Ascending aorta (tissue), 2 donors: ENCODE measurements at regions not wholly inside any gene's neighbourhood (a gene's known extent, or its start where the extent isn't known, plus 50 kb on each side); places are given as distances from the start of the nearest gene placed in this dataset.

Experiments used
- DNase-seq, 2 donors: peaks; one replicate each; pipeline ENCODE4 v3.0.0-alpha.2; 2019; ENCODE audit warnings: low spot score in 2 of 2
- H3K27ac ChIP-seq, 2 donors: fragments of 200-600 bp; sonication (generic); one replicate each; pipeline ENCODE4 v1.5.1; 2016 to 2017; ENCODE audit warnings: mild to moderate bottlenecking in 1 of 2
- H3K27me3 ChIP-seq: fragments of 200-600 bp; sonication (generic); one replicate; pipeline ENCODE4 v1.5.1; 2017
- H3K36me3 ChIP-seq, 2 donors: fragments of 200-600 bp; sonication (generic); one replicate each; pipeline ENCODE4 v1.5.1; 2016
- H3K4me1 ChIP-seq, 2 donors: fragments of 200-600 bp; sonication (generic); one replicate each; pipeline ENCODE4 v1.5.1; 2016 to 2017; ENCODE audit warnings: mild to moderate bottlenecking in 1 of 2
- H3K4me3 ChIP-seq, 2 donors: fragments of 200-600 bp; sonication (generic); one replicate each; pipeline ENCODE4 v1.5.1; 2016 to 2017; ENCODE audit warnings: mild to moderate bottlenecking in 1 of 2
- H3K9me3 ChIP-seq, 2 donors: fragments of 200-600 bp; sonication (generic); one replicate each; pipeline ENCODE4 v1.5.1; 2016
- intact Hi-C: fragments of 100-400 bp; cut with DNase I; formaldehyde crosslinking; loops from one replicate; pipeline ENCODE4 v1.15.1; 2023
- TF ChIP-seq, protein P1 (sequence below), 3 experiments: fragments of 200-600 bp in 2 of 3; fragments of 450-650 bp in 1 of 3; sonication (generic) in 2 of 3; IDR thresholded peaks; one replicate each; pipeline ENCODE4 v1.5.1; 2016 to 2019; ENCODE audit warnings: antibody characterized with exemption in 3 of 3, mild to moderate bottlenecking in 1 of 3, moderate library complexity in 1 of 3

- H3K4me3 ChIP-seq: no peak overlapping the region
- H3K36me3 ChIP-seq: no peaks in the 10 kb centered on the region
- H3K9me3 ChIP-seq: no peaks in the 10 kb centered on the region
- intact Hi-C loops: no loop called here
- TF ChIP-seq, protein P1, sequence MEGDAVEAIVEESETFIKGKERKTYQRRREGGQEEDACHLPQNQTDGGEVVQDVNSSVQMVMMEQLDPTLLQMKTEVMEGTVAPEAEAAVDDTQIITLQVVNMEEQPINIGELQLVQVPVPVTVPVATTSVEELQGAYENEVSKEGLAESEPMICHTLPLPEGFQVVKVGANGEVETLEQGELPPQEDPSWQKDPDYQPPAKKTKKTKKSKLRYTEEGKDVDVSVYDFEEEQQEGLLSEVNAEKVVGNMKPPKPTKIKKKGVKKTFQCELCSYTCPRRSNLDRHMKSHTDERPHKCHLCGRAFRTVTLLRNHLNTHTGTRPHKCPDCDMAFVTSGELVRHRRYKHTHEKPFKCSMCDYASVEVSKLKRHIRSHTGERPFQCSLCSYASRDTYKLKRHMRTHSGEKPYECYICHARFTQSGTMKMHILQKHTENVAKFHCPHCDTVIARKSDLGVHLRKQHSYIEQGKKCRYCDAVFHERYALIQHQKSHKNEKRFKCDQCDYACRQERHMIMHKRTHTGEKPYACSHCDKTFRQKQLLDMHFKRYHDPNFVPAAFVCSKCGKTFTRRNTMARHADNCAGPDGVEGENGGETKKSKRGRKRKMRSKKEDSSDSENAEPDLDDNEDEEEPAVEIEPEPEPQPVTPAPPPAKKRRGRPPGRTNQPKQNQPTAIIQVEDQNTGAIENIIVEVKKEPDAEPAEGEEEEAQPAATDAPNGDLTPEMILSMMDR (IDR thresholded peaks at IDR 0.05): no peak
- no peaks in the 10 kb centered on the region for H3K27me3 ChIP-seq
- no peak for DNase-seq
- no peaks in the 10 kb centered on the region for H3K4me1 ChIP-seq
- H3K27ac ChIP-seq: no peak overlapping the region
Observed at GRCh38 chr7:12957487-12957886, 270.1 kb downstream of the ARL4A start.

DNA sequence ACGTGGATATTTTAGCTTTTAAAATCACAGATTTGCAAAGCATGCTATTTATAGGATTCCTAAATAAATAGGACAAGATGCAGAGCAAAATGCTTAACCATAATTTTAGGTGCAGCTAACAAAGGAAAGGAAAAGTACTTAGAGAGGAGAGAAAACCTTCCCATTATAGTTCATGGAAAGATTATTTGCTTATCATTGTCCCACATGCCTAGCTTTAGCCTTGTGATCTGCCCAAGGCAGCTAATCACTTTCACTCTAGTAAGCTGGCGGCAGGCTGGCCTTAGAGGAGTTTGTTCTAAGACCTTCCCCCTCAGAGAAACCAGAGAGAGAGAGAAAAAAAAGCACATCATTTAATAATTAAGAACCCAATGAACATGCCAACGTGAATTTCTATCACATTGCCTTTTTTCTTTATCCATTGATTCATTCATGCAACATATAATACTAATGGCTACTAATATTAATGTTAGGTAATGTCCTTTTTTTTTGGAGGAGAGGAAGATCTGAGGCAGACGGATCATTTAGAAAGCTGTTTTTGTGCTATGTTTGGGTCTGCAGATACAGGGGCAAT lies 274.6 kb downstream of the ARL4A start:
- Histone ChIP-seq H3K27me3 (no peaks in the 10 kb centered on the region), H3K9me3 (no peaks in the 10 kb centered on the region), H3K4me3 (no peak overlapping the region), H3K27ac (no peak overlapping the region), H3K36me3 (no peaks in the 10 kb centered on the region), H3K4me1 (no peaks in the 10 kb centered on the region)
- no peak for DNase-seq
- TF ChIP-seq, protein P1 (IDR thresholded peaks at IDR 0.05): no peak
- intact Hi-C loops: no loop called here

DNA sequence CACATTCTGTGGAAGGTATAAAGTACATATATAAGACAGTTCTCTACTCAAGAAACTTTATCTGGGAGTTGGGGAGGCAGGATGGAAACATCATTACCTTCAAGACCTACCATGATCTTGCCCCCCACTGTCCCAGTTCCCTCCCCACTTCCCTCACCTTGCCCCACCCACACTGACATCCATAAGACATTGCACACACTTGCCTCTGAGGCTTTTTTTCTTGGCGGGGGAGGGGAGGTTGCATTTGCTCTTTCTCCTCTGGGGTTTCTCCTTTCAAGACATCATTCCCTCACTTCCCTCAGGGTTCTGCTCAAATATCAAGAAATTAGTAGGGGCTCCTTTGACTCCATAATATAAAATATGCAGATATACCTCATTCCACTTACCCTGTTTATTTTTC lies 276.0 kb downstream of the ARL4A start:
- no peaks in the 10 kb centered on the region for H3K4me1 ChIP-seq
- no peaks in the 10 kb centered on the region for H3K9me3 ChIP-seq
- H3K4me3 ChIP-seq: no peak overlapping the region
- no peaks in the 10 kb centered on the region for H3K36me3 ChIP-seq
- intact Hi-C loops: no loop called here
- H3K27me3 ChIP-seq: no peaks in the 10 kb centered on the region
- no peak for DNase-seq
- TF ChIP-seq, protein P1 (IDR thresholded peaks at IDR 0.05): no peak
- no peak overlapping the region for H3K27ac ChIP-seq

DNA sequence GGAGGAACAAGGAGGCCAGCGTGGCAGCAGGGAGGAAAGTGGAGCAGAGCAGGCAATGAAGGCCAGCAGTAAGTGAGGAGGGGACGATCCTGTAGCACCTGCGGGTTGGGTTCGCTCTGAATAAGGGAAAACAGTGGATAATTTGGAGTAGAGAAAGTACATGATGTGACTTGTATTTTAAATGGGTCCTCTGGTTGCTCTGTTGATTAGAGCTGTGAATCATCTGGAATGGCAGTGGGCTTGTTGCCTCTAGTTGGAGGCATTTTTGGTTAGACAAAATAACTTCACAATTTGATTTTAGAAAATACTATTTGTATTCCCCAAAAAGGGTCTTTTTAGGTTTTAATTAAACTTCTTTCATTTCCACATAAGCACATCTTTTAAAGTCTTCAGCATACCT lies 277.4 kb downstream of the ARL4A start:
- H3K27me3 ChIP-seq: no peaks in the 10 kb centered on the region
- TF ChIP-seq, protein P1 (IDR thresholded peaks at IDR 0.05): no peak
- H3K27ac ChIP-seq: no peak overlapping the region
- no peaks in the 10 kb centered on the region for H3K36me3 ChIP-seq
- no peaks in the 10 kb centered on the region for H3K4me1 ChIP-seq
- intact Hi-C loops: no loop called here
- no peaks in the 10 kb centered on the region for H3K9me3 ChIP-seq
- no peak overlapping the region for H3K4me3 ChIP-seq
- no peak for DNase-seq

DNA sequence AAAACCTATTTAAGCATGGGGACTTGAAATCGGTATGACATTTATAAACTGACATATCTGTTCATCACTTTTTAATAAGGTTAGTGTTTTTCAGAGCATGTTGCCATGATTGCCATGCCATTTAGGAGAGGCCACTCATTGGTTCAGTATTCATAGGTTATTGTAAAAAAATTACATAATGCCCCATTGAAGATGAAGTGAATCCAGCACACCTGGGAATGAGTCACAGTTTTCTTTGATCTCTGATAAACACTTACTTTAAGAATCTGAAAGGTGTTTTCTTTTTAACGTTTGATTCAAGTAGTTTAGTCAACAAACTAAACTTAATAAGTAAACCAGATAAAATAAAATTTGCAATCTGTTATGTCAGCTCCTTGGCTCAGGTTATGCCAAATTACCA lies 278.3 kb downstream of the ARL4A start:
- Histone ChIP-seq H3K4me3 (no peak overlapping the region), H3K27me3 (no peaks in the 10 kb centered on the region), H3K27ac (no peak overlapping the region), H3K9me3 (no peaks in the 10 kb centered on the region), H3K36me3 (no peaks in the 10 kb centered on the region), H3K4me1 (no peaks in the 10 kb centered on the region)
- no peak for DNase-seq
- TF ChIP-seq, protein P1 (IDR thresholded peaks at IDR 0.05): no peak
- intact Hi-C loops: no loop called here

DNA sequence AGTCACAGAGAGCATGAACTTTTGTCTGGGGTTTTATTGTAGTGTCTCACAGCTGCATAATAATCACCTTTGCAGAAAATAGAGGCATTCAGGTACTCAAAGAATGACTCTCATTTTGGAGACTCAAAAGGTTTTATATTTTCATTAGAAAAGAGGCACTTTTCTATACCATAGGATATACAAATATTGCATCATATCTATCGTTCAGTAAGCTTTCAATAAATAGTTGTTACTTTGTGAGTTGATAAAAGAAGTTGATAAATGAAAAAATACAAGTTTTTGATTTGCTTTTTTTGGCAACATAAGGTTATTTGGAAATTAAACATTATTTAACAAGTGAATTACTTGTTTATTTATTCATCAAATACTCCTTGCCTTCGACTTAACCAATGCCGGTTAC lies 279.9 kb downstream of the ARL4A start:
- H3K4me1 ChIP-seq: no peaks in the 10 kb centered on the region
- TF ChIP-seq, protein P1 (IDR thresholded peaks at IDR 0.05): no peak
- no peak overlapping the region for H3K4me3 ChIP-seq
- DNase-seq: no peak
- H3K9me3 ChIP-seq: no peaks in the 10 kb centered on the region
- no peaks in the 10 kb centered on the region for H3K36me3 ChIP-seq
- no peak overlapping the region for H3K27ac ChIP-seq
- intact Hi-C loops: no loop called here
- no peaks in the 10 kb centered on the region for H3K27me3 ChIP-seq
